ENCODE measurements at regions not wholly inside any gene's neighbourhood (a gene's known extent, or its start where the extent isn't known, plus 50 kb on each side); places are given as distances from the start of the nearest gene placed in this dataset.
A peak's percentile ranks its signal among the peaks of the same experiment; 100 is the strongest.
"Not testable (repeated sequence)": the region's sequence is repeated elsewhere in the genome, so short reads cannot be mapped to it uniquely, and the experiment has no call there.

- DNase-seq (ENCODE audit: low read depth): not testable (repeated sequence)
Measured at GRCh38 chr2:129046475-129046874, 727.8 kb upstream of the HS6ST1 start.

- DNase-seq (ENCODE audit: low read depth): no peak
Measured at GRCh38 chr2:129050101-129050500, 731.4 kb upstream of the HS6ST1 start.

- no peak for DNase-seq (ENCODE audit: low read depth)
Measured at GRCh38 chr2:129055242-129055641, 736.6 kb upstream of the HS6ST1 start.

GRCh38 chr2:129055824-129056223 is 737.2 kb upstream of the HS6ST1 start:
- DNase-seq (ENCODE audit: low read depth): no peak

- no peak for DNase-seq (ENCODE audit: low read depth)
Measured at GRCh38 chr2:129056309-129056958, 737.8 kb upstream of the HS6ST1 start.

- no peak for DNase-seq (ENCODE audit: low read depth)
Measured at GRCh38 chr2:129056959-129057317, 738.3 kb upstream of the HS6ST1 start.

- no peak for DNase-seq (ENCODE audit: low read depth)
Measured at GRCh38 chr2:129058981-129059380, 740.3 kb upstream of the HS6ST1 start.

GRCh38 chr2:129059476-129059875 is 740.8 kb upstream of the HS6ST1 start:
- no peak for DNase-seq (ENCODE audit: low read depth)

GRCh38 chr2:129061069-129061768 is 742.6 kb upstream of the HS6ST1 start:
- DNase-seq (ENCODE audit: low read depth): peak; percentile 71

- DNase-seq (ENCODE audit: low read depth): no peak
Measured at GRCh38 chr2:129061769-129062121, 743.1 kb upstream of the HS6ST1 start.

GRCh38 chr2:129062146-129062912 is 743.7 kb upstream of the HS6ST1 start:
- DNase-seq (ENCODE audit: low read depth): peak; percentile 27

GRCh38 chr2:129067070-129067469 is 748.4 kb upstream of the HS6ST1 start:
- no peak for DNase-seq (ENCODE audit: low read depth)

GRCh38 chr2:129067953-129068352 is 749.3 kb upstream of the HS6ST1 start:
- DNase-seq (ENCODE audit: low read depth): no peak

GRCh38 chr2:129068543-129068942 is 749.9 kb upstream of the HS6ST1 start:
- DNase-seq (ENCODE audit: low read depth): no peak

GRCh38 chr2:129069875-129070594 is 751.4 kb upstream of the HS6ST1 start:
- DNase-seq (ENCODE audit: low read depth): no peak

GRCh38 chr2:129070663-129071062 is 752.0 kb upstream of the HS6ST1 start:
- DNase-seq (ENCODE audit: low read depth): no peak

- peak; percentile 15 for DNase-seq (ENCODE audit: low read depth)
Measured at GRCh38 chr2:129071531-129071930, 752.9 kb upstream of the HS6ST1 start.

- no peak for DNase-seq (ENCODE audit: low read depth)
Measured at GRCh38 chr2:129074298-129074920, 755.7 kb upstream of the HS6ST1 start.

GRCh38 chr2:129078548-129078947 is 759.9 kb upstream of the HS6ST1 start:
- DNase-seq (ENCODE audit: low read depth): no peak

GRCh38 chr2:129080715-129081476 is 762.2 kb upstream of the HS6ST1 start:
- no peak for DNase-seq (ENCODE audit: low read depth)

GRCh38 chr2:129085386-129085785 is 766.7 kb upstream of the HS6ST1 start:
- no peak for DNase-seq (ENCODE audit: low read depth)

All from HT1080 (cell line).